ENCODE measurements at regions not wholly inside any gene's neighbourhood (a gene's known extent, or its start where the extent isn't known, plus 50 kb on each side); places are given as distances from the start of the nearest gene placed in this dataset.

- Histone ChIP-seq H3K9me3 (ENCODE audit: low read length) (no peaks in the 10 kb centered on the region), H3K4me3 (ENCODE audit: low read length) (no peak overlapping the region), H3K9me2 (ENCODE audit: insufficient read depth, low read length) (no peaks in the 10 kb centered on the region), H4K20me1 (ENCODE audit: insufficient read depth) (no peaks in the 10 kb centered on the region), H3K27me3 (ENCODE audit: insufficient read depth, low read depth, low read length) (no peaks in the 10 kb centered on the region), H3K9ac (ENCODE audit: low read length) (no peak overlapping the region), H3K36me3 (ENCODE audit: insufficient read depth, low read length) (no peaks in the 10 kb centered on the region), H2AFZ (ENCODE audit: low read depth, low read length) (no peak overlapping the region), H3K4me2 (ENCODE audit: low read length) (no peak overlapping the region), H3K27ac (ENCODE audit: low read length) (no peak overlapping the region), H3K79me2 (replicated peaks; ENCODE audit: insufficient read depth, low read length) (no peaks in the 10 kb centered on the region), H3F3A (ENCODE audit: insufficient read depth, low read length, poor library complexity, severe bottlenecking) (no peaks in the 10 kb centered on the region)
- TF ChIP-seq RAD21 (conservative IDR thresholded peaks at IDR 0.05) (no peak), SMC3 (conservative IDR thresholded peaks at IDR 0.05; ENCODE audit: poor library complexity) (no peak), POLR2AphosphoS5 (IDR thresholded peaks at IDR 0.05) (no peak), EZH2 (IDR thresholded peaks at IDR 0.05; ENCODE audit: borderline replicate concordance, insufficient read depth, low read length, poor library complexity, severe bottlenecking) (no peak), TAF1 (IDR thresholded peaks at IDR 0.05; ENCODE audit: low read depth) (no peak), EP300 (conservative IDR thresholded peaks at IDR 0.05; ENCODE audit: poor library complexity, severe bottlenecking) (no peak), MXI1 (conservative IDR thresholded peaks at IDR 0.05; ENCODE audit: poor library complexity, severe bottlenecking) (no peak)
- TF ChIP-seq, protein P1, sequence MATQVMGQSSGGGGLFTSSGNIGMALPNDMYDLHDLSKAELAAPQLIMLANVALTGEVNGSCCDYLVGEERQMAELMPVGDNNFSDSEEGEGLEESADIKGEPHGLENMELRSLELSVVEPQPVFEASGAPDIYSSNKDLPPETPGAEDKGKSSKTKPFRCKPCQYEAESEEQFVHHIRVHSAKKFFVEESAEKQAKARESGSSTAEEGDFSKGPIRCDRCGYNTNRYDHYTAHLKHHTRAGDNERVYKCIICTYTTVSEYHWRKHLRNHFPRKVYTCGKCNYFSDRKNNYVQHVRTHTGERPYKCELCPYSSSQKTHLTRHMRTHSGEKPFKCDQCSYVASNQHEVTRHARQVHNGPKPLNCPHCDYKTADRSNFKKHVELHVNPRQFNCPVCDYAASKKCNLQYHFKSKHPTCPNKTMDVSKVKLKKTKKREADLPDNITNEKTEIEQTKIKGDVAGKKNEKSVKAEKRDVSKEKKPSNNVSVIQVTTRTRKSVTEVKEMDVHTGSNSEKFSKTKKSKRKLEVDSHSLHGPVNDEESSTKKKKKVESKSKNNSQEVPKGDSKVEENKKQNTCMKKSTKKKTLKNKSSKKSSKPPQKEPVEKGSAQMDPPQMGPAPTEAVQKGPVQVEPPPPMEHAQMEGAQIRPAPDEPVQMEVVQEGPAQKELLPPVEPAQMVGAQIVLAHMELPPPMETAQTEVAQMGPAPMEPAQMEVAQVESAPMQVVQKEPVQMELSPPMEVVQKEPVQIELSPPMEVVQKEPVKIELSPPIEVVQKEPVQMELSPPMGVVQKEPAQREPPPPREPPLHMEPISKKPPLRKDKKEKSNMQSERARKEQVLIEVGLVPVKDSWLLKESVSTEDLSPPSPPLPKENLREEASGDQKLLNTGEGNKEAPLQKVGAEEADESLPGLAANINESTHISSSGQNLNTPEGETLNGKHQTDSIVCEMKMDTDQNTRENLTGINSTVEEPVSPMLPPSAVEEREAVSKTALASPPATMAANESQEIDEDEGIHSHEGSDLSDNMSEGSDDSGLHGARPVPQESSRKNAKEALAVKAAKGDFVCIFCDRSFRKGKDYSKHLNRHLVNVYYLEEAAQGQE (IDR thresholded peaks at IDR 0.05; ENCODE audit: borderline replicate concordance): no peak
- TF ChIP-seq, protein P2, sequence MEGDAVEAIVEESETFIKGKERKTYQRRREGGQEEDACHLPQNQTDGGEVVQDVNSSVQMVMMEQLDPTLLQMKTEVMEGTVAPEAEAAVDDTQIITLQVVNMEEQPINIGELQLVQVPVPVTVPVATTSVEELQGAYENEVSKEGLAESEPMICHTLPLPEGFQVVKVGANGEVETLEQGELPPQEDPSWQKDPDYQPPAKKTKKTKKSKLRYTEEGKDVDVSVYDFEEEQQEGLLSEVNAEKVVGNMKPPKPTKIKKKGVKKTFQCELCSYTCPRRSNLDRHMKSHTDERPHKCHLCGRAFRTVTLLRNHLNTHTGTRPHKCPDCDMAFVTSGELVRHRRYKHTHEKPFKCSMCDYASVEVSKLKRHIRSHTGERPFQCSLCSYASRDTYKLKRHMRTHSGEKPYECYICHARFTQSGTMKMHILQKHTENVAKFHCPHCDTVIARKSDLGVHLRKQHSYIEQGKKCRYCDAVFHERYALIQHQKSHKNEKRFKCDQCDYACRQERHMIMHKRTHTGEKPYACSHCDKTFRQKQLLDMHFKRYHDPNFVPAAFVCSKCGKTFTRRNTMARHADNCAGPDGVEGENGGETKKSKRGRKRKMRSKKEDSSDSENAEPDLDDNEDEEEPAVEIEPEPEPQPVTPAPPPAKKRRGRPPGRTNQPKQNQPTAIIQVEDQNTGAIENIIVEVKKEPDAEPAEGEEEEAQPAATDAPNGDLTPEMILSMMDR (IDR thresholded peaks at IDR 0.05; ENCODE audit: poor library complexity, severe bottlenecking): no peak
Observed at GRCh38 chr5:112061666-112062065, 304.7 kb upstream of the NREP start.

GRCh38 chr5:112059579-112060135 lies 302.7 kb upstream of the NREP start:
- Histone ChIP-seq H4K20me1 (ENCODE audit: insufficient read depth) (no peaks in the 10 kb centered on the region), H3K4me2 (ENCODE audit: low read length) (no peak overlapping the region), H3K36me3 (ENCODE audit: insufficient read depth, low read length) (no peaks in the 10 kb centered on the region), H3F3A (ENCODE audit: insufficient read depth, low read length, poor library complexity, severe bottlenecking) (no peaks in the 10 kb centered on the region), H3K9me2 (ENCODE audit: insufficient read depth, low read length) (no peaks in the 10 kb centered on the region), H3K9me3 (ENCODE audit: low read length) (no peaks in the 10 kb centered on the region), H3K27me3 (ENCODE audit: insufficient read depth, low read depth, low read length) (no peaks in the 10 kb centered on the region), H3K9ac (ENCODE audit: low read length) (no peak overlapping the region), H2AFZ (ENCODE audit: low read depth, low read length) (no peak overlapping the region), H3K4me3 (ENCODE audit: low read length) (no peak overlapping the region), H3K79me2 (replicated peaks; ENCODE audit: insufficient read depth, low read length) (no peaks in the 10 kb centered on the region), H3K27ac (ENCODE audit: low read length) (no peak overlapping the region)
- TF ChIP-seq MXI1 (conservative IDR thresholded peaks at IDR 0.05; ENCODE audit: poor library complexity, severe bottlenecking) (no peak), SMC3 (conservative IDR thresholded peaks at IDR 0.05; ENCODE audit: poor library complexity) (no peak), TAF1 (IDR thresholded peaks at IDR 0.05; ENCODE audit: low read depth) (no peak), EP300 (conservative IDR thresholded peaks at IDR 0.05; ENCODE audit: poor library complexity, severe bottlenecking) (no peak), EZH2 (IDR thresholded peaks at IDR 0.05; ENCODE audit: borderline replicate concordance, insufficient read depth, low read length, poor library complexity, severe bottlenecking) (no peak), POLR2AphosphoS5 (IDR thresholded peaks at IDR 0.05) (no peak), RAD21 (conservative IDR thresholded peaks at IDR 0.05) (no peak)
- TF ChIP-seq, protein P1 (IDR thresholded peaks at IDR 0.05; ENCODE audit: borderline replicate concordance): no peak
- TF ChIP-seq, protein P2 (IDR thresholded peaks at IDR 0.05; ENCODE audit: poor library complexity, severe bottlenecking): no peak

Data from neural cell (in vitro differentiated cells).